SKM-1 (cell line): ENCODE measurements at regions not wholly inside any gene's neighbourhood (a gene's known extent, or its start where the extent isn't known, plus 50 kb on each side); places are given as distances from the start of the nearest gene placed in this dataset.
A peak's percentile ranks its signal among the peaks of the same experiment; 100 is the strongest.

Source experiments
- DNase-seq: peaks from one replicate; lab custom pipeline; 2025; ENCODE audit not compliant: unreplicated experiment; lab: John Stamatoyannopoulos, UW

DNA sequence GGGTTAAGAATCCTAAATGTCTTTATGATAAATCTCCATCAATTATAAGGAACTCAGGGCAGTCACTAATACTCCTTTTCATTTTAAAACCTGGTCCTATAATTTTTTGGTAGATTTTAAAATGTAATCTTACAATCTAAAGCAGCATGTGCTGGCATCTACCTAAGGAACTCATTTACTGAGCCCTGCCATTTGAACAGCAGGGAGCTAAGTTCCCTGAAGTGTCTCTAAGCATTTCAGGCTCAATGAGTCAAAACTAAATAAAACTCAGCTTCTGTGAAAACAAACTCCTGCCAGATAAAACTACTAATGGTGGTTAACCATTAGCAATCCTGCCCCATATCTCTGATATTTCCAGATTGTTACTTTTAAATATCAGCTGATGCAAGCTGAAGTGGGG is 1371.8 kb upstream of the PRMT6 start:
- no peak for DNase-seq

DNA sequence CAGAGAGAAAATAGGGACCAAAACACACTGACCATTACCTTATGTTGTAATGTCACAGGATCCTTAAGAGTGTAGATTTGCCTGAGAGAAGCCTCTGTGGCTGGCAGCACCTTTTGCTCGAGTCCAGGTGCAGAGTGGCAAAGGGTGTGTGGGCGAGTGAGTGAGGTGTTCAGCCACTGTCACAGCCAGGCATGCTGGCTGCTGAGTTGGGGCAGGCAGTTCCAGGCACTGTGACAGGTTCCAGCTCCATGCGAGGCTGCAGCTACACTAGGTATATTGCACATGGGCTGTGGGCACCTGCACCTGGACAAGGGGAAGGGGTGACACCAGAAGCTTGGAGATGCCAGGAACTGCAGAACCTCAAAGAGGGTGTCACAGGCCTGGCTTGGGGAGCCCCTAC is 1370.4 kb upstream of the PRMT6 start:
- no peak for DNase-seq

GRCh38 chr1:105686874-105687690 is 1369.4 kb upstream of the PRMT6 start:
- no peak for DNase-seq

- DNase-seq: no peak
Measured at GRCh38 chr1:105700723-105701122, 1355.8 kb upstream of the PRMT6 start.

GRCh38 chr1:105724286-105724685 is 1332.2 kb upstream of the PRMT6 start:
- DNase-seq: no peak

DNA sequence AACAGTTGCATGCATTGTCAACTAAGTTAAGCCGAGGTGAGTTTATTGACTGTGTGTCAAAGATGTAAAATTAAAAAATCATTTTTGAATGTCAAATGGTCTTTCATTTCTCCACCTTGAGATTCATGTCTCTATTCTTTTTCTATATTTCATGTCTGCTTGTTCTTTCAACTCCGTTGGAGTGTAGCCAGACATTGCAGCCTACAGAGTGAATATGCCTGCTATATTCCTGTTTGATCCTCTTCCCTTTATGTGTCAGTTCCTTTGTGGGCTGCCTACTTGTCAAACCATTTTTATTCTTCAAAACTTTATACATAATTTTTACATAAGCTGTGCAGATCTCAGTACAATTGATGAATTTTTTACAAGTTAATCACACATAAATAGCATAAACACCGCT is 1325.8 kb upstream of the PRMT6 start:
- DNase-seq: no peak

- no peak for DNase-seq
Measured at GRCh38 chr1:105736349-105736748, 1320.1 kb upstream of the PRMT6 start.

GRCh38 chr1:105779727-105780126 is 1276.7 kb upstream of the PRMT6 start:
- no peak for DNase-seq

GRCh38 chr1:105785021-105785420 is 1271.5 kb upstream of the PRMT6 start:
- no peak for DNase-seq

DNA sequence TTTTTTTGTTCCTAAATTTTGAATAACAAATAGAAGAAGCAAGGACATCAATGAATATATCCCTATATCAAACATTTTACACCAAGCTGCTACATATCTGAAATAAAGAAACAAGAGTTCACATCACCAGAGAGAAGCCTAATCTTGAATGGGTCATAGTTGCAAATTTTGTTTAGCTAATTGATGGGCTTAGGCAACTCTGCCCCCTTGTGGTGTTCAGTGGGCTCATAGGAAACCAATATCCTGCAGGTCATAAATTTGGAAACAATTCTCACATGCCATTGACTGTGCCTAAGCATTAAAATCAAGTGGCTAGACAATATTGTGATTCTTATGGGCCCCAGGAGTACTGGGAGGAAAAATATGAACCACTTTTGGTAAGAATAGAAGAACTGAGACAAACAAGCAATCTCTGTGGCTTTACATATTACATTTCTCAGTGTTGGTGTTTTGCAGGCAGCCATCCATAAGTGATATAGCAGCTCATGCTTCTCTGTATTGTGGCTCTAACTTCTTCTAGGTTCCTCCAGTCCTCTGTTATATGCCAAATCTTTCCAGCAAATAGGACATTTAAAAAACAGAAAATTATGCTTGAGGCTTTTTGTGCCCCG is 1262.8 kb upstream of the PRMT6 start:
- DNase-seq: peak; percentile 24

DNA sequence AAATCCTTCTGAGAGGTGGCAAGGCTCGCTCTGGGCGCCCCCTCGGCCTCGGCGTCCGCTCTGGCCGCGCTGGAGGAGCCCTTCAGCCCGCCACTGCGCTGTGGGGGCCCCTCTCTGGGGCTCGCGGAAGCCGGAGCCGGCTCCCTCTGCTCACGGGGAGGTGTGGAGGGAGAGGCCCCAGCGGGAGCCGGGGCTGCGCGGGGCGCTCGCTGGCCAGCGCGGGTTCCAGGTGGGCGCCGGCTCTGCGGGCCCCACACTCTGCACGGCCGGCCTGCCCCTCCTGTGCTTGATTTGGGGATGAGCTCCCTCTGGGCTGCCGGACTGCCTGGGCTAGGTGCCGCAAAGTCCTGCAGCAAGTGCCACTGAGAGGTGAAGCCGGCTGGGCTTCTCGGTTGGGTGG is 1260.7 kb upstream of the PRMT6 start:
- DNase-seq: no peak

DNA sequence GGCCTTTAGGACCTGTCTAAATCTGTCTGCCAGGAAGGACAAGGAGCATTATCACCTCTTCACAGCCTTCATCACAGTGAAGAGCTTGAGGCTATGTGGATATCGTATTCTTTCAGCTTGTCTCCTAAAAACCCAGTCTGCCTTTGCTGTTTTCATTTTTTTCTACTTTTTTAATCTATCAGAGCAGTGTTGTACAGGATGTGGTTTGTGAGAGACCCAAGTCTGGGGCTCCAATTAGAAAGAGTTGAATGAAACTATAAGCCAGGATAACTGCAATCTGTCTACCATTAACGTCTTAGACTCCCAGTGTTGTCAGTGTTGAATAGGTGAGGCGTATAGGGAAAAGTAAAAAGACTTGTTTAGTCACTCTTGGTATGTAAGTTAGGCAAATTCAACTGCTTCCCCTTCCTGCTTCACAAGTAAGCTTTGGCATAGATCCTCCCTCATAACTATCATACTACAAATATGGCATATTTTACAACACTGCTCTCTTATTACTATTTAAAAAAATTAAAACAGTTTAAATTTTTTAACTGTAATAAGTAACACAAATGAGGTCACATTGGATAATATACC is 1225.8 kb upstream of the PRMT6 start:
- DNase-seq: no peak

DNA sequence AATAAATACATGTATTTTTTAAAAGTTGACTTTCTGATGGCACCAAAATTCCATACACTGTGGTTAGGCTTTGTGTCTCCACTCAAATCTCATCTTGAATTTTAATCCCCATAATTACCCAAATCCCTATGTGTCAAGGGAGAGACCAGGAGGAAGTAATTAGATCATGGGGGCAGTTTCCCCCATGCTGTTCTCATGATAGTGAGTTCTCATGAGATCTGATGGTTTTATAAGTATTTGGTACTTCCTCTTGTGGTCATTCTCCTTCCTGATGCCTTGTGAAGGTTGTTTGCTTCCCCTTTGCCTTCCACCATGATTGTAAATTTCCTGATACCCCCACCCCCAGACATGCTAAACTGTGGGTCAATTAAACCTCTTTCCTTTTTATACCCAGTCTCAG is 1218.4 kb upstream of the PRMT6 start:
- no peak for DNase-seq

DNA sequence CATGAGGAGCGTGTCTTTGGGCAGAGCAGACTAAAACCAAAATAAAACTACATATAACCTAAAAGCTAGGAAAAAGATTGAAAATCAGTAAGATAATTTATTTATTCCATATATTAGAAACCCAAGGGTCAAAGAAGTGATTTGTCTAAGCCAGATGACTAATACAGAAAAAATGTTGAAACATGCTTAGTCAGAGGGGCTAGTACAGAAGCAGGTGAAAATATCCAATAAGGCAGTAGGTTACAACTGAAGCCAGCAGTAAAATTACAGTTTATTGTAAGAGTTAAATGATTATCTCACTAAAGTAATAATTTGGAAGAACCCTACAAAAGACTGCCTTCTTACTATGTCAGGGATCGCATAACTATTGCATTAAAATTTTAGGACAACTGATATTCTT is 1190.9 kb upstream of the PRMT6 start:
- DNase-seq: no peak

- no peak for DNase-seq
Measured at GRCh38 chr1:105872817-105873216, 1183.7 kb upstream of the PRMT6 start.

GRCh38 chr1:105874621-105875020 is 1181.9 kb upstream of the PRMT6 start:
- no peak for DNase-seq

DNA sequence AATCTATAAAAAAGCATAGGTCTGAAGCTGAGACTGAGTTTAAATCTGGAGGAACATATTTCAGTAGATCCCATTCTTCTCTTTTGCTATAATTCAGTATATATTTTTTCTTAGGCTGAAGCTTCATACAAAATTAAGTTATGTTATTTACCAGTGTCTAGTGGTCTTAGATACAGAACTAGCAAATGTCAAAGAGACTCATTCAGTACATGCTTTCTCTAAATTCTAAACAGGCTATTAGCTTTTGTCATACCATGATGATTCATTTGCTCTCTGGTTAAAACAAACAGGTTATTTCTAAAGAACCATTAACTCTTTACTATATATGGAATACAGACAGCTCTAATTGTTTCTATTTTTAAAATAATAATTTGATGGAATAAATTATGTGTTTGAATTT is 1170.2 kb upstream of the PRMT6 start:
- DNase-seq: no peak

- no peak for DNase-seq
Measured at GRCh38 chr1:105891308-105891707, 1165.2 kb upstream of the PRMT6 start.

GRCh38 chr1:105894006-105894405 is 1162.5 kb upstream of the PRMT6 start:
- no peak for DNase-seq

DNA sequence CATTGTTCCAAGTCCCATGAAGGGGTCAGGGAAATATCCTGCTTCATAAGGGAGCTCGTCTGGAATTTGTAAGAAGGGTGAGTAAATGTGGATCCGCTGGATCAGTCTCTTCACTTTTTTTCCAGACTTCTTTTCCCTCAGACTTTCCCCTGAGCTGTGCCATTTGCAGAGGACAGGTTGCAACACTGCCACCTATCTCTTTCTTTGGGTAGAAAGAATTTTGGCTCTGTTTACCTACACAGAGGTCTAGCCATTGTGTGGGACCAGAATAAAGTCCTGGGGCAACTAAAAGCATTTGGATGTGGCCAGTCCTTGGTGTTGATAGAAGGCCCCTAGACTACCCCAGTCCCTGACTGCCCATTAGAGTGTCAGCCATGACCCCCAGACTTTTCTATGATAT is 1146.7 kb upstream of the PRMT6 start:
- DNase-seq: no peak

GRCh38 chr1:105914403-105914802 is 1142.1 kb upstream of the PRMT6 start:
- DNase-seq: no peak

GRCh38 chr1:105934806-105935205 is 1121.7 kb upstream of the PRMT6 start:
- DNase-seq: no peak
